ENCODE measurements at regions not wholly inside any gene's neighbourhood (a gene's known extent, or its start where the extent isn't known, plus 50 kb on each side); places are given as distances from the start of the nearest gene placed in this dataset.

DNA sequence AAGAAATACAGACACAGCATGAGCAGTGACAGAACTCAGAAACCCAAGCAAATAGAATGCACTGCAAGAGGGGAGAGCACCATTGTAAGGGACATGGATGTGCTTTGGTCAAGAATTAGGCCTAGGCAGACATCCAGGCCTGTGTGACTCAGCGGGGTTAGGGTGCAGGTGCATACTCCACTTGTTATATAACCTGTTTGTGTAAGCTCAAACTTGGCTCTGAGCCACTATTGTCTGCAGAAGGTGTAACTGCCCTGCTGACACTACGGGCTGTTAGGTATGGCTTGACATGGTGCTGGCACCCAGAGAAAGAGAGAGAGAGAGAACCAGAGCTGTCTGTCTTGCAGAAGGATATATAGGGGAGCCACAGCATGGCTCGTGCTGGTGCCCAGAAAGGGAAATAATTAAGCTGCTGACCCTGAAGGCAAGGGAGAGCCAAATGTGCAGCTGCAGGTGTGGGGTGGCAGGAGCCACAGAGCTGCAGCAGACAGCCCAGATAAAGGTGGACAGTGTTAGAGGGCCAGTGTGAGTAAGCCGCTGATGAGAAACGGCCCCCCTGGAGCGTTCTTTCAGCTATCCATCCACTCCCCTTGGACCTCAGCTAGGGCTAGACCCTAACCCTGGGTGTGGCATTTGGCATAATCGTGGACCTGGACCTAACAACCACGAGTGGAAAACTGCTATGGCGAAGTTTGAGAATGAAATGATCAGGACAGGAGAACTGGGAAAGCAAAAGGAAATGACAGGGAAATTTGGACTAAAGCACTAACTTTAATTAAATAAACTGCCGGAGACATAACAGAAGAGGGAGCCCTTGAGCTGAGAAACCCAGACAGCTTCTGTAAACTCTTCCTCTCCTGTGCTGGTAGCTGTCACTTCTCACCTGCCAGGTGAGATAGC lies 253.0 kb upstream of the CCDC179 start:
- peaks cover 6% of the 10 kb centered on the region for H3K27me3 Mint-ChIP-seq (ENCODE audit: insufficient read depth)
- H3K4me3 Mint-ChIP-seq: peak overlapping the region; percentile 64; the same call in 1 of the 2 replicates
- H3K27ac Mint-ChIP-seq: no peak overlapping the region
- peak; percentile 37 for DNase-seq
- TF ChIP-seq, protein P1, sequence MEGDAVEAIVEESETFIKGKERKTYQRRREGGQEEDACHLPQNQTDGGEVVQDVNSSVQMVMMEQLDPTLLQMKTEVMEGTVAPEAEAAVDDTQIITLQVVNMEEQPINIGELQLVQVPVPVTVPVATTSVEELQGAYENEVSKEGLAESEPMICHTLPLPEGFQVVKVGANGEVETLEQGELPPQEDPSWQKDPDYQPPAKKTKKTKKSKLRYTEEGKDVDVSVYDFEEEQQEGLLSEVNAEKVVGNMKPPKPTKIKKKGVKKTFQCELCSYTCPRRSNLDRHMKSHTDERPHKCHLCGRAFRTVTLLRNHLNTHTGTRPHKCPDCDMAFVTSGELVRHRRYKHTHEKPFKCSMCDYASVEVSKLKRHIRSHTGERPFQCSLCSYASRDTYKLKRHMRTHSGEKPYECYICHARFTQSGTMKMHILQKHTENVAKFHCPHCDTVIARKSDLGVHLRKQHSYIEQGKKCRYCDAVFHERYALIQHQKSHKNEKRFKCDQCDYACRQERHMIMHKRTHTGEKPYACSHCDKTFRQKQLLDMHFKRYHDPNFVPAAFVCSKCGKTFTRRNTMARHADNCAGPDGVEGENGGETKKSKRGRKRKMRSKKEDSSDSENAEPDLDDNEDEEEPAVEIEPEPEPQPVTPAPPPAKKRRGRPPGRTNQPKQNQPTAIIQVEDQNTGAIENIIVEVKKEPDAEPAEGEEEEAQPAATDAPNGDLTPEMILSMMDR (IDR thresholded peaks at IDR 0.05): peak; percentile 85
- H3K9me3 Mint-ChIP-seq: peaks cover 12% of the 10 kb centered on the region
- peaks cover 13% of the 10 kb centered on the region; the same call in 1 of the 2 replicates for H3K4me1 Mint-ChIP-seq (ENCODE audit: low read depth)
- peaks cover 18% of the 10 kb centered on the region for H3K36me3 Mint-ChIP-seq (ENCODE audit: low read depth)

DNA sequence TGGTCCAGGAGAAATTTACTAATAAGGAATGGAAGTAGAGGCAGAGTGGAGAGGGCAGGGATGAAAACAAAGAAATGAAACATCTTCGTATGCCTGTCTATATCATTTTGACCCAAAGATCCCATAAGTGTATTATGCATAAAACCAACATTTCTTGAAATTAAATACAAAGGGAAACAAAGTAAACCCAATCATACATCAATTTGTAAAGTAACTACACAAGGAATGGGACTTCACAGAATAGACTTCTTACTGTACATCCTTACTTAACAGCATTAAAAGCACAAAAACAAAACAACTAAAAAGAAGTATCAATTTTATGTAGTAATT lies 253.6 kb upstream of the CCDC179 start:
- Mint-ChIP-seq H3K4me3 (no peak overlapping the region), H3K9me3 (peaks cover 12% of the 10 kb centered on the region), H3K36me3 (ENCODE audit: low read depth) (peaks cover 18% of the 10 kb centered on the region), H3K4me1 (ENCODE audit: low read depth) (peaks cover 13% of the 10 kb centered on the region; the same call in 1 of the 2 replicates), H3K27ac (no peak overlapping the region), H3K27me3 (ENCODE audit: insufficient read depth) (peaks cover 6% of the 10 kb centered on the region)
- TF ChIP-seq, protein P1 (IDR thresholded peaks at IDR 0.05): peak; percentile 34
- DNase-seq: no peak

DNA sequence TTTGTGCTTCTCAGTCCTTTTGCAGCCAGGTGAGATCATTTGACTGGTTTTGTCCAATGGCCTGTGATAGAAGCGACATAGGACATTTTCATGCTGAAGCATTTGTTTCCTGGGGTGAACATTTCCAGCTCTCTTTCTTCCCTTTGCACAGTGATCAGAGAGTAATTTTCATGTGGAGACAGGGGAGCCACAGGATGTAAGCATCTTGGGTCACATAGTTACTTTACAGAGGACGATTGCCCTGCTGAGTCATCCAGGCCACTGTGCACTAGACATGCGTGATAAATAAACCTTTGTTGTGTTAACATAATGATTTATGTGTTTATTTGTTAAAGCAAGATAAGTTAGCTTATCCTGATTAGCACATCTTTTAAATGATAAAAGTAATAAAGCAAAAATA lies 263.5 kb upstream of the CCDC179 start:
- Mint-ChIP-seq H3K9me3 (no peaks in the 10 kb centered on the region), H3K36me3 (ENCODE audit: low read depth) (no peaks in the 10 kb centered on the region), H3K27ac (peak overlapping the region; percentile 49; the same call in 1 of the 2 replicates), H3K4me3 (no peak overlapping the region), H3K4me1 (ENCODE audit: low read depth) (peaks cover 18% of the 10 kb centered on the region), H3K27me3 (ENCODE audit: insufficient read depth) (no peaks in the 10 kb centered on the region)
- TF ChIP-seq, protein P1 (IDR thresholded peaks at IDR 0.05): no peak
- peak; percentile 31 for DNase-seq

DNA sequence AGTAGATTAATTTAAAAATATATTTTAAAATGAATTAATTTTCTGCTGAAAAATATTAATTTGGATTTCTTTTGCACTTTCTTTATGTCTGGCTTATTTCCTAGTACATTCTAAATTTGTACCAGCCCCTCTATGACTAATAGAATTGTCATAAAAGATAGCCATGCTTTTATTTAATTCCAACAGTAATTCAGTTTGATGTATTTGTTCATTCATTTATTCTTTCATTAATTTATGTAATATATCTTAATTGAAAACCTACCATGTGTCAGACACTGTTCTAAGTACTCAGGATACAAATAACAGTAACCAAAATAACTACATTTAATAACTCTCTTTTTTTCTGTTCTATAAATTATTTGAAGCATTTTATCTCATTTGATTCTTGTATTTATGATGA lies 264.0 kb upstream of the CCDC179 start:
- Mint-ChIP-seq H3K4me3 (no peak overlapping the region), H3K27me3 (ENCODE audit: insufficient read depth) (no peaks in the 10 kb centered on the region), H3K4me1 (ENCODE audit: low read depth) (peaks cover 18% of the 10 kb centered on the region), H3K36me3 (ENCODE audit: low read depth) (no peaks in the 10 kb centered on the region), H3K9me3 (no peaks in the 10 kb centered on the region), H3K27ac (no peak overlapping the region)
- DNase-seq: no peak
- TF ChIP-seq, protein P1 (IDR thresholded peaks at IDR 0.05): no peak

DNA sequence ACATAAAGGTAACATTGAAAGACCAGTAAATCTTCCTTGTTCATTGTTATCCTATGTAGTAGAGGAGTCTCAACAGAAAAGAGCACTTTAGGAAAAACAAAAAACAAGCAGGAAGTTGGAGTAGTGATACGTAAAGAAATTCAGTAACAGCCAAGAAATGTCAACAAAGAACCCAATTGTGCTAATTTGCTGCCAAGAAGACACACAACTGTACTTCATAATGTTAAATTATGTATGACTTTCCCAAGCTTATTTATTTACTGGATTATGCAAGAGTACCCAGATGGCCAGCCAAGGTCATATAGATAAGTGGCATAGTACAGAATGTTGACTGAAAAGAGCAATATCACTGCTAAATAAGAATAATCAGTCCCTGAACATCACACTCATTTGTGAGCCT lies 264.7 kb upstream of the CCDC179 start:
- peaks cover 18% of the 10 kb centered on the region for H3K4me1 Mint-ChIP-seq (ENCODE audit: low read depth)
- H3K36me3 Mint-ChIP-seq (ENCODE audit: low read depth): no peaks in the 10 kb centered on the region
- DNase-seq: no peak
- H3K9me3 Mint-ChIP-seq: no peaks in the 10 kb centered on the region
- H3K27ac Mint-ChIP-seq: no peak overlapping the region
- H3K27me3 Mint-ChIP-seq (ENCODE audit: insufficient read depth): no peaks in the 10 kb centered on the region
- no peak overlapping the region for H3K4me3 Mint-ChIP-seq
- TF ChIP-seq, protein P1 (IDR thresholded peaks at IDR 0.05): no peak

All from HFFc6 (cell line).